ENCODE measurements at regions not wholly inside any gene's neighbourhood (a gene's known extent, or its start where the extent isn't known, plus 50 kb on each side); places are given as distances from the start of the nearest gene placed in this dataset.

- TF ChIP-seq POLR2A (IDR thresholded peaks at IDR 0.05; ENCODE audit: low read depth, low read length), result no peak
- no peak for TF ChIP-seq CHD1 (IDR thresholded peaks at IDR 0.05; ENCODE audit: low read depth, low read length)
- no peak for TF ChIP-seq CEBPB (IDR thresholded peaks at IDR 0.05; ENCODE audit: low read depth, low read length)
- TF ChIP-seq CTCF (conservative IDR thresholded peaks at IDR 0.05; ENCODE audit: low read depth, low read length), result no peak
- no peak for TF ChIP-seq RCOR1 (IDR thresholded peaks at IDR 0.05; ENCODE audit: insufficient replicate concordance, low read length)
- TF ChIP-seq USF2 (IDR thresholded peaks at IDR 0.05; ENCODE audit: low read depth, low read length), result no peak
- TF ChIP-seq SMC3 (IDR thresholded peaks at IDR 0.05; ENCODE audit: low read depth, low read length), result no peak
- TF ChIP-seq ELK1 (IDR thresholded peaks at IDR 0.05; ENCODE audit: borderline replicate concordance, low read depth, low read length), result no peak
- TF ChIP-seq FOS (IDR thresholded peaks at IDR 0.05; ENCODE audit: low read depth, low read length), result no peak
- no peak for TF ChIP-seq MXI1 (IDR thresholded peaks at IDR 0.05; ENCODE audit: borderline replicate concordance, low read depth, low read length)
- TF ChIP-seq RFX5 (IDR thresholded peaks at IDR 0.05; ENCODE audit: low read depth, low read length), result no peak
- TF ChIP-seq RAD21 (IDR thresholded peaks at IDR 0.05; ENCODE audit: low read length), result no peak
Measured at GRCh38 chr14:27390155-27390554, 792.3 kb upstream of the NOVA1 start.

All from IMR-90 (cell line).